ENCODE measurements at regions not wholly inside any gene's neighbourhood (a gene's known extent, or its start where the extent isn't known, plus 50 kb on each side); places are given as distances from the start of the nearest gene placed in this dataset.

GRCh38 chr12:34526946-34527345, 504.6 kb downstream of the ALG10 start:
- TF ChIP-seq CTCF (IDR thresholded peaks at IDR 0.05) (no peak), EP300 (IDR thresholded peaks at IDR 0.05) (no peak)

Data from suprapubic skin (tissue), 3 donors.